ENCODE measurements at regions not wholly inside any gene's neighbourhood (a gene's known extent, or its start where the extent isn't known, plus 50 kb on each side); places are given as distances from the start of the nearest gene placed in this dataset.

DNA sequence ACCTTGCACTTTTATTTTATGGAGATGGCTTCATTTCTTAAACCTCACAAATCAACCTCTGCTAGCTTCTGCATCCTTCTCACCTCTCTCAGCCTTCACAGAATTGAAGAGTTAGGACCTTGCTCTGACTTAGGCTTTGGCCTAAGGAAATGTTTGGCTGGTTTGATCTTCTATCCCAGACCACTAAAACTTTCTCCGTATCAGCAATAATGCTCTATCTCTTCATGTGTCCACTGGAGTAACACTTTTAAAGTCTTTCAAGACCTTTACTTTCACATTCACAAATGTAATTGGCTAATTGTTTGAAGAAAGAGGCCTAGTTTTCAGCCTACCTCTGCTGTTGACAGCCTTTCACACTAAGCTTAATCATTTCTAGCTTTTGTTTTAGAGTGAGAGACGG lies 212.9 kb downstream of the TTLL2 start:
- DNase-seq (ENCODE audit: low read depth): no peak

- DNase-seq (ENCODE audit: low read depth): no peak
These were observed 213.9 kb downstream of the TTLL2 start for GRCh38 chr6:167538746-167539145.

GRCh38 chr6:167540796-167541195 lies 215.9 kb downstream of the TTLL2 start:
- DNase-seq (ENCODE audit: low read depth): no peak

DNA sequence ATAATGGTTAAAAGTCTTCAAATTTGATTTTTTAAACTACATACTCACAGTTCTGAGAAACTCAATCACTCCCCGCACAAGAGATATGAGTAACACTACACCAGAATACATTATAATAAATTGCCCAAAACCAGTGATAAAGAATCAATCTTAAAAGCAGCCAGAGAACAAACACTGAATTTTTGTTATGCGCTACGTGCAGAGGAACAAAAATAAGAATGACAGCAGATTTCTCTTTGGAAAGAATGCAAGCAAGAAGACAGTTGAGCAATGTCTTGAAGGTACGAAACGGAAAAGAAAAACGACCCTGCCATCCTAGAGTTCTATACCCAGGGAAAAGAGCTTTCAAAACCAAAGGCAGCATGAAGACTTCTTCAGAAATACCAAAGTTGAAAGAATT lies 216.7 kb downstream of the TTLL2 start:
- DNase-seq (ENCODE audit: low read depth): no peak

- peak; percentile 1 for DNase-seq (ENCODE audit: low read depth)
These were observed 219.0 kb downstream of the TTLL2 start for GRCh38 chr6:167543602-167544497.

- DNase-seq (ENCODE audit: low read depth): no peak
These were observed 221.9 kb downstream of the TTLL2 start for GRCh38 chr6:167546611-167547327.

GRCh38 chr6:167547328-167547692 lies 222.4 kb downstream of the TTLL2 start:
- no peak for DNase-seq (ENCODE audit: low read depth)

- DNase-seq (ENCODE audit: low read depth): peak; percentile 18
These were observed 222.9 kb downstream of the TTLL2 start for GRCh38 chr6:167547751-167548150.

DNA sequence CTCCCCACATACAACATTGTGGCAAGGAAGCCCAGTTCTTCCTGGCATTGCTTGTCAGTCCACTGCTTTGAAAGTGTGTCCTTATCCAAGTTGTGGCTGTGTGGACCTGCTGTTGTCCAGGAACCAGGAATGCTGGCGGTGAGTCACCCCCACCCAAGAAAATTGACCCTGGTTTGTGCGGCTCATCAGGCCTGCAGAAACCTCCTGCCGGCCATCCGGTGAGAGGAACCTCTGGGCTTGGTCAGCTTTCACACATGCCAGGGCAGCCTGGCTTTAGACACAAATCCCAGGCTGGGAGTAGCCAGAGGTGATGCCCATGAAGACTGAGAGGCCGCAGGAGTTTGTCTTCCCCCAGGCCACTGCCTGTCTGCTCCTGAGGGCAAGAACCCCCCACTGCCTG lies 223.6 kb downstream of the TTLL2 start:
- DNase-seq (ENCODE audit: low read depth): no peak

DNA sequence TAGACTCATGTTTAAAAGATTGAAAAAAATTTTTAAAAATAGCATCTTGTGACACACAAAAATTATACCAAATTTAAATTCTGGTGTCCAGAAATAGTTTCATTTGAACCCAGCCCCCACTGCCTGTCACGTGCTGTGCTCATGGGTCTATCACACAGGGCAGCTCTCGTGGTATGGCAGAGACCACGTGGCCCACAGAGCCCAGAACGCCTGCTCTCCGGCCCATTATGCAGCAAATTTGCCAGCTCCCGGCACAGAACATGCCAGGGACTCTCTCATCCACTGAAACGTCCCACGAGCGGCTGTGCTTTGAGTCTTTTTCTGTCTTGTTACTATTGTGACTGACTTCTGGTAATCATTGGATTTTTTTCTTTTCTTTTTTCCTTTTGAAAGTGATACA lies 224.3 kb downstream of the TTLL2 start:
- no peak for DNase-seq (ENCODE audit: low read depth)

- DNase-seq (ENCODE audit: low read depth): no peak
These were observed 226.2 kb downstream of the TTLL2 start for GRCh38 chr6:167550941-167551627.

- DNase-seq (ENCODE audit: low read depth): no peak
These were observed 226.9 kb downstream of the TTLL2 start for GRCh38 chr6:167551628-167552257.

- no peak for DNase-seq (ENCODE audit: low read depth)
These were observed 227.4 kb downstream of the TTLL2 start for GRCh38 chr6:167552258-167552630.

DNA sequence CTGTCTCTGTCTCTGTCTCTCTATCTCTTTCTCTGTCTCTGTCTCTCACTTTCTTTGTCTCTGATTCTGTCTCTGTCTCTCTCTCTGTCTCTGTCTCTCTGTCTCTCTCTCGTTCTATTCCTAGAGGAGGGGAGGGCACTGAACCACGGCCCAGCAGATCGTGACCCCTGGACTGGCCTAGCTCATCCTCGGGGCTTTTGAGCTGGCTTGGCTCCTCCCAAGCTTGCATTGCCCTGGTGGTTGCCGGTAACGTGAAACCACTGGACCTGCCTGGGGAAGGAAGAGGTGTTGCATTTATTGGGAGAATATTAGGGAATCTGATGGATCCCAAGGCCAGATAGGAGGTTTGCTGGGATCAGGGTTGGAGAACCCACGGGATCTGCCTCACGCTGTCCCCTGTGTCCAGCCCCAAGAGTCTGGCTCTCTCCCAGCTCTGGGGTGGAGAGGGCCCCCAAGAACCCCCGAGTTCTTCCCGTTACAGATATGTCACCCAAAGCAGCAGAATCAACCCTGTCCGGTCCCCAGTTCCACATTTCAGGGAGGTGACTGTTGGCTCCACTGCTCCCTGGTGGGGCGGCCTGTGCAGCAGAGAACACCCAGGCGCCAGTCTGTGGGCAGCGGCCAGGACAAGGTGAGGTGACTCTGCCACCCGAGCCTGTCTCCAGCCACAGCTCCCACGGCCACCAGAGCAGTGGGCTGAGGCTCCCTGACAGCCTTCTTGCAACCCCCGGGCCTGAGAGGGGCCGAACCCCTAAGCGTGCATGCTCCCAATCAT lies 228.3 kb downstream of the TTLL2 start:
- DNase-seq (ENCODE audit: low read depth): no peak

- no peak for DNase-seq (ENCODE audit: low read depth)
These were observed 228.8 kb downstream of the TTLL2 start for GRCh38 chr6:167553736-167554119.

GRCh38 chr6:167554854-167555253 lies 230.0 kb downstream of the TTLL2 start:
- no peak for DNase-seq (ENCODE audit: low read depth)

GRCh38 chr6:167555836-167556235 lies 230.9 kb downstream of the TTLL2 start:
- no peak for DNase-seq (ENCODE audit: low read depth)

GRCh38 chr6:167557675-167558074 lies 232.8 kb downstream of the TTLL2 start:
- DNase-seq (ENCODE audit: low read depth): no peak

DNA sequence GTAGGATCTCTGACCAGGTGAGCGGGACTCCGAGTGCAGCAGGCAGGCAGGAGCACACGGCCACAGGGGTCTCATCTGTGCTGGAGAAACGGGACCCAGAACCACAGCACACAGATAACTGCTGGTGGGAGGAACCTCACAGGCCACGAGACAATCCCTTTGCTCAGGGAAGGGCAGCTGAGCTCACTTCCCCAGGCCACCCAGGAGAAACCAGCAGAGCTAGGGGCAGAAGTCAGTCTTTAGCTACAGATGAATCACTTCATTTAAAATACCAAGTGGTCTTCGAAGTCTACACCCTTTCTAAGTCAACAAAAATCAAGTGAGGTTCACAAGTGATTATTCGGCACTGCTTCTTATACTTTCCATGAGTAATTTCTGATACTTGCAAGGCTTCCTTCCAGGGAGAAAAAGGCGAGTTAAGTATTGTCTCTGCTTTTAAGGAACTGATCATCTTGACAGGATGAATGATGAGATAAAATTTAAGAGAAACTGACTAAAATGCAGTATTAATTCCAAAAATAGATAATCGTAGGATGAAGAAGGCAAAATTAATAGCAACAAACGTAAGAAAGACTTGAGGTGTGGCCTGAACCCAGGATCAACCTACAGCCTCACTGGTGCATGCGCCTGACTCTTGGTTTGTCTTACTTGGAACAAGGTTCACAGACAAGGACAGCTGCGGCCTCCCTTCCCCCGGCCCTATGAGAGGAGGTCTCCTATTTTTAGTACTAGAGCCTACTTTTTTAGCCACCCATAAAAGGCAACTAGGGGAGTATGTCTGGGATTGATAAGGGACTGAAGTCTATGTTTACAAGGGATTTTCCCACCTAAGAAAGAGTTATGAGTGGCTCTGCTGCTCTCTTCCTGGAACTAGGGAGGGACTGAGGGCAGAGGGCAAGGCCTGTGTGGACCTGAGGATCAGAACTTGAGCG lies 233.6 kb downstream of the TTLL2 start:
- DNase-seq (ENCODE audit: low read depth): peak; percentile 38
